ENCODE measurements at regions not wholly inside any gene's neighbourhood (a gene's known extent, or its start where the extent isn't known, plus 50 kb on each side); places are given as distances from the start of the nearest gene placed in this dataset.

GRCh38 chr2:156864325-156864724 lies 393.2 kb upstream of the GALNT5 start:
- H3K79me2 ChIP-seq (ENCODE audit: control insufficient read depth, low read length): no peaks in the 10 kb centered on the region
- H4K20me1 ChIP-seq (ENCODE audit: control insufficient read depth, insufficient read depth, low read depth, low read length): no peaks in the 10 kb centered on the region
- no peaks in the 10 kb centered on the region for H3K4me1 ChIP-seq (ENCODE audit: control insufficient read depth, low read length)

DNA sequence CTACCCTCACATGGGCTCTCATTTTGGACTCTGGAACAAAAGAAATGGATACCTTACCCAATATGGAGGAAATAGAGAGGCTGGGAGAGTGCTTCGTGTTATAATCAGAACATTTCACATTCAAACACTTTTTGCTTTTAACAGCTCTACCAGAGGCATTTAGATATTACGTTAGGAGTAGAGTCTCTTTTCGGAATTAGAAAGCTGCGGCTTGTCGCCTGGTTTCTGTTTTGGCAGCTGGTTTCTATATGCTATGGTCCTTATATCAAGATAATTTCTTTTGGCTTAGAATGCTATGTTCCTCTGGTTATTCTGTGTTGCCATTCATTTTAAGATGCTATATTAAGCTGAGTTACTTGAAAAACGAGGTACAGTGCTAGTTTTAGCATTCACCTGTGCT lies 392.8 kb upstream of the GALNT5 start:
- H3K27ac ChIP-seq (ENCODE audit: low read depth, low read length): no peak overlapping the region
- no peak overlapping the region for H3K4me3 ChIP-seq (ENCODE audit: low read length)
- H3K9me3 ChIP-seq (ENCODE audit: control insufficient read depth, insufficient read depth, low read length): no peaks in the 10 kb centered on the region
- no peaks in the 10 kb centered on the region for H3K27me3 ChIP-seq (ENCODE audit: control insufficient read depth, low read length)
- no peaks in the 10 kb centered on the region for H3K9me2 ChIP-seq (replicated peaks; ENCODE audit: control insufficient read depth, low read length)
- no peaks in the 10 kb centered on the region for H3K79me2 ChIP-seq (ENCODE audit: control insufficient read depth, low read length)
- H3F3A ChIP-seq (ENCODE audit: control insufficient read depth, insufficient read depth): no peaks in the 10 kb centered on the region
- no peaks in the 10 kb centered on the region for H3K36me3 ChIP-seq (ENCODE audit: control insufficient read depth, low read length)
- no peak for TF ChIP-seq EZH2phosphoT487 (IDR thresholded peaks at IDR 0.05; ENCODE audit: borderline replicate concordance, low read length)
- TF ChIP-seq, protein P1, sequence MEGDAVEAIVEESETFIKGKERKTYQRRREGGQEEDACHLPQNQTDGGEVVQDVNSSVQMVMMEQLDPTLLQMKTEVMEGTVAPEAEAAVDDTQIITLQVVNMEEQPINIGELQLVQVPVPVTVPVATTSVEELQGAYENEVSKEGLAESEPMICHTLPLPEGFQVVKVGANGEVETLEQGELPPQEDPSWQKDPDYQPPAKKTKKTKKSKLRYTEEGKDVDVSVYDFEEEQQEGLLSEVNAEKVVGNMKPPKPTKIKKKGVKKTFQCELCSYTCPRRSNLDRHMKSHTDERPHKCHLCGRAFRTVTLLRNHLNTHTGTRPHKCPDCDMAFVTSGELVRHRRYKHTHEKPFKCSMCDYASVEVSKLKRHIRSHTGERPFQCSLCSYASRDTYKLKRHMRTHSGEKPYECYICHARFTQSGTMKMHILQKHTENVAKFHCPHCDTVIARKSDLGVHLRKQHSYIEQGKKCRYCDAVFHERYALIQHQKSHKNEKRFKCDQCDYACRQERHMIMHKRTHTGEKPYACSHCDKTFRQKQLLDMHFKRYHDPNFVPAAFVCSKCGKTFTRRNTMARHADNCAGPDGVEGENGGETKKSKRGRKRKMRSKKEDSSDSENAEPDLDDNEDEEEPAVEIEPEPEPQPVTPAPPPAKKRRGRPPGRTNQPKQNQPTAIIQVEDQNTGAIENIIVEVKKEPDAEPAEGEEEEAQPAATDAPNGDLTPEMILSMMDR (IDR thresholded peaks at IDR 0.05; ENCODE audit: low read depth, low read length, poor library complexity, severe bottlenecking): no peak
- no peaks in the 10 kb centered on the region for H4K20me1 ChIP-seq (ENCODE audit: control insufficient read depth, insufficient read depth, low read depth, low read length)
- H3K4me2 ChIP-seq (ENCODE audit: low read length): no peak overlapping the region
- no peaks in the 10 kb centered on the region for H3K4me1 ChIP-seq (ENCODE audit: control insufficient read depth, low read length)

More at GRCh38 chr2:156864325-156864724, 393.2 kb upstream of the GALNT5 start:
- no peaks in the 10 kb centered on the region for H3F3A ChIP-seq (ENCODE audit: control insufficient read depth, insufficient read depth)
- H3K4me3 ChIP-seq (ENCODE audit: low read length): no peak overlapping the region
- TF ChIP-seq EZH2phosphoT487 (IDR thresholded peaks at IDR 0.05; ENCODE audit: borderline replicate concordance, low read length): no peak
- TF ChIP-seq, protein P1 (IDR thresholded peaks at IDR 0.05; ENCODE audit: low read depth, low read length, poor library complexity, severe bottlenecking): no peak
- H3K27ac ChIP-seq (ENCODE audit: low read depth, low read length): no peak overlapping the region
- no peak overlapping the region for H3K4me2 ChIP-seq (ENCODE audit: low read length)
- H3K9me3 ChIP-seq (ENCODE audit: control insufficient read depth, insufficient read depth, low read length): no peaks in the 10 kb centered on the region
- no peaks in the 10 kb centered on the region for H3K9me2 ChIP-seq (replicated peaks; ENCODE audit: control insufficient read depth, low read length)
- H3K36me3 ChIP-seq (ENCODE audit: control insufficient read depth, low read length): no peaks in the 10 kb centered on the region
- no peaks in the 10 kb centered on the region for H3K27me3 ChIP-seq (ENCODE audit: control insufficient read depth, low read length)

GRCh38 chr2:156867201-156867600 lies 390.3 kb upstream of the GALNT5 start:
- TF ChIP-seq, protein P1 (IDR thresholded peaks at IDR 0.05; ENCODE audit: low read depth, low read length, poor library complexity, severe bottlenecking): no peak
- TF ChIP-seq EZH2phosphoT487 (IDR thresholded peaks at IDR 0.05; ENCODE audit: borderline replicate concordance, low read length): no peak
- no peak overlapping the region for H3K4me2 ChIP-seq (ENCODE audit: low read length)
- no peaks in the 10 kb centered on the region for H3K9me2 ChIP-seq (replicated peaks; ENCODE audit: control insufficient read depth, low read length)

More at GRCh38 chr2:156867201-156867600, 390.3 kb upstream of the GALNT5 start:
- Histone ChIP-seq H3K79me2 (ENCODE audit: control insufficient read depth, low read length) (no peaks in the 10 kb centered on the region), H3F3A (ENCODE audit: control insufficient read depth, insufficient read depth) (no peaks in the 10 kb centered on the region), H3K27me3 (ENCODE audit: control insufficient read depth, low read length) (no peaks in the 10 kb centered on the region), H3K9me3 (ENCODE audit: control insufficient read depth, insufficient read depth, low read length) (no peaks in the 10 kb centered on the region), H4K20me1 (ENCODE audit: control insufficient read depth, insufficient read depth, low read depth, low read length) (no peaks in the 10 kb centered on the region), H3K36me3 (ENCODE audit: control insufficient read depth, low read length) (no peaks in the 10 kb centered on the region), H3K4me1 (ENCODE audit: control insufficient read depth, low read length) (no peaks in the 10 kb centered on the region), H3K27ac (ENCODE audit: low read depth, low read length) (no peak overlapping the region), H3K4me3 (ENCODE audit: low read length) (no peak overlapping the region)

All from DOHH2 (cell line).